ENCODE measurements at regions not wholly inside any gene's neighbourhood (a gene's known extent, or its start where the extent isn't known, plus 50 kb on each side); places are given as distances from the start of the nearest gene placed in this dataset.

DNA sequence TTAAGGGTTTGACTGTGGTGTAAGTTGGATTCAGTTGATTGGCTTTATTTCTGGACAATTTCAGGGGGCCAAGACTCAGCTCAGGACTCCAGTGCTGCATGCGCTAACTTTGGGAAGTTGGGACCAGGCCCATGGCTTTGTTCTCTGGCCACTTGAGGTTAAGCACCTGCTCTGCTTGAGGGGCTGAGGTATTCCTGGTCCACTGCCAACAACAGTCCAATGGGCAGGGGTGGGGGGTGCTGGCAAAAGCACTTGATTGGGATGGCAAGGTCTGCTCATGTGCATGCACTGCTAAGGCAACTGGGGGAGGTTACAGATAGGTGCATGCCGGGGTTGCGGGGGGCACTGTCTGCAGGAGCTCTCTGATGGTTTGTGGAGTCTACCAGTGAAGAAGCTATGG, 52.6 kb upstream of the ASB17 start:
- DNase-seq (ENCODE audit: low spot score) = no peak

- no peak for DNase-seq (ENCODE audit: low spot score)
Observed at GRCh38 chr1:75985827-75986226, 53.6 kb upstream of the ASB17 start.

- DNase-seq (ENCODE audit: low spot score) = no peak
Observed at GRCh38 chr1:75986478-75986877, 54.3 kb upstream of the ASB17 start.

GRCh38 chr1:75989121-75989520, 56.9 kb upstream of the ASB17 start:
- no peak for DNase-seq (ENCODE audit: low spot score)

GRCh38 chr1:75990686-75991085, 58.5 kb upstream of the ASB17 start:
- no peak for DNase-seq (ENCODE audit: low spot score)

DNA sequence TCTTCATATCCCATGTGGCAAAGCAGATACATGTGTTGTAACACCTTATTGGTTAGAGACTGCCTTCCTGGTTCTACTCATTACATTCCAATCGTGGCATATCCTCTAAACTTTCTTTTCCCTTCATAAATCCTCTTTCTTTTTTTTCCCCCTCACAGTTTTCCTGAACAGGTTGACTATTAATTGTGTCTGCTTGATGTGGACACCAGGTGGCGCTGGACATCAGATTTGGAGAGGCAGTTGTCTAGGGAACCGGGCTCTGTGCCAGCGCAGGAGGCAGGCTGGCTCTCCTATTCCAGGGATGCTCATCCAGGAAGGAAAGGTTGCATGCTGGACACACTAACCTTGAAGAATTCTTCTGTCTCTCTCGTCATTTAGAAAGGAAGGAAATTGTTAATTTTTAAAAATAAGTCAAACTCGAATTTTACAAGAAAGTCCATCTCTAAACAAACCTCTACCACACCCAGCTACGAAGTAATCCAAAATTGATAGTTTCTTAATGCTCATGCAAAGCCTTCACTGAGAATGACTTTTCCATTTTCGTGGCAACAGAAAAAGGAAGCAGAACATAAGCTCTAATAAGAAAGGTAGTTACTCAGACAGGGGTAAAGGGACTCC, 59.4 kb upstream of the ASB17 start:
- DNase-seq (ENCODE audit: low spot score) = peak; percentile 55

DNA sequence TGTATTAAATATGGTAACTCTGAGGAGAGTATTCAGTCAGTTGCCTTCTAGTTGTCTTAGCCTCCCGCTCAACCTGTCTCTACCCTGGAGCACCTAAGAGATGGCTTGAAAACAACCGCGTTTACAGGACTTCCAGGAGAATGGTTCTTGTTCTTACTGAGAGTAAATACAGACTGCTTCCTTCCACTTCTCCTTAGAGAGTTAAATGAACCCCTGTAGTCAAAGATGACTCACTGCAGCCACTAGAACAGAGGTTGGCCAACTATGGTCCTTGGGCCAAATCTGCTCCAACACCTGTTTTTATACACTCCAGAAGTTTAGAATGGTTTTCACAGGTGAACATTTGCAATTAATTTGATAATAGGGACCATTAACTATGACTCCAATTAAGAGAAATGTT, 60.1 kb upstream of the ASB17 start:
- DNase-seq (ENCODE audit: low spot score) = no peak

GRCh38 chr1:75993661-75994060, 61.5 kb upstream of the ASB17 start:
- no peak for DNase-seq (ENCODE audit: low spot score)

DNA sequence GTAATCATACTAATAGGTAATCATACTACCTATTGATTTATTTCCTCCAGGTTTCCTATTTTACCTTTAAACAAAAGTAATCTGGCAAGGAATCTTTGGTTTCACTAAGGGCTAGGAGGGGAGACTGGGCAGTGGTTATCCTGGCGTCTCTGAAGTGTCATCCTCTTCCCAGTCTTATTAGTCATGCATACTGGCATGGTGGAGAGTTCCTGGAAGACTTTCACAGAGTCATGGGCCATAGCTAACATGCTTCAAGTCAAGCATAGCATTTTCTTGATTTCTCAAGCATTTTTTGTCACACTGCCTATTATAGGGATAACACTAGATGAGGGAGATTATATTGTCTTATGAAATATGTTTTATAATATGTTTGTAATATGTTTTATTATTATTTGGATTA, 64.0 kb upstream of the ASB17 start:
- DNase-seq (ENCODE audit: low spot score) = no peak

DNA sequence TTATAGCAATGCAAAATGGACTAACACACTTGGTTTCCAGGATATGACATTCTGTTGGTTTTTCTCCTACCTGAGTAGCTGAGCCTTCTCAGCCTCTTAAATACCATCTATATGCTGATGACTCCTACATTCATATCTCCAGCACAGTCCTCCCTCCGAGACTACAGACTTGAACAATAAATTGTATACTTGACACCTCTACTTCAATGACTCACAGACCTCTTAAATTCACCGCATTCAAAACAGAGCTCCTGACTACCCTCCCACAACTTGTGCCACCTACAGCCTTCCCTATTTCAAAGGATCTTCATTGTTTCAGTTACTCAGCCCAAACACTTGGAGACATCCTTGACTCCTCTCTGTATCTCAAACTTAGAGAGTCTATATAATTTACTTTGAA, 66.8 kb upstream of the ASB17 start:
- no peak for DNase-seq (ENCODE audit: low spot score)

DNA sequence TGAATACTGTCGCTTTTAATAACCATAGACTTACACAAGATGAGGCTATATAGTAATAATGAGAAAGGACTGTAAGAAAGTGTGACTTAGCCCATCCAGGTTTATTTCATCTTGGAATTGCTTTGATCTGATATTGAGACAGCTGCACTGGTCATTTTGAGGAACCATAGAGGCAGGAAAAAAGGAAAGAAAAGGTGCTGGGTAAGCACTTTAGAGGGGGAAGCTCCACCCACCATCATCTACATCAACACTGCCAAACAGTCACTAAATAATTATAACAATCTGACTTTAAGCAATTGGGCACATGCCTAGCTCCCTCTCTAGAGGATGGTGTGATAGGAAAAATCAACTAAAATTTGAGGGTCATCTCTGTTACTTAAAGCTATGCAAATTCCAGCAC, 70.6 kb upstream of the ST6GALNAC3 start:
- DNase-seq (ENCODE audit: low spot score) = no peak

- DNase-seq (ENCODE audit: low spot score) = no peak
Observed at GRCh38 chr1:76005765-76006164, 68.8 kb upstream of the ST6GALNAC3 start.

DNA sequence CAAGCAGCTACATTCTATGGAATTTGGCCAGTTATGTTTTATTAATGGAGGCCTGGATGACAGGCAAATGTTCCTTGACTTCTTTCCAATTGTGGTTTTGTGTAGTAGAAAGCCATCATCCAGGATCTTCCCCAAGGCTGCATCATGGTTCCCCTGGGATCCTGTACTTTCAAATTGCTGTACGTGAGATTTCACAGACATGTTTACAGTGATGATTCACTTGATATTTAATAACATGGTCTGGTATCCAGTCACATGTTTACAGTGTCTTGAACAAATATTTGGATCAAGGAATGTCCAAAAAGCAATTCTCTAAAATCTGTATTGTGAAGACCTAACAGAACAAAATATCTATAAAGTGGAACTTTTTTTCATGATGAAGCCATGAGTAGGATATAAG, 68.3 kb upstream of the ST6GALNAC3 start:
- DNase-seq (ENCODE audit: low spot score) = no peak

GRCh38 chr1:76010802-76011201, 63.7 kb upstream of the ST6GALNAC3 start:
- no peak for DNase-seq (ENCODE audit: low spot score)

- DNase-seq (ENCODE audit: low spot score) = no peak
Observed at GRCh38 chr1:76012341-76013205, 62.0 kb upstream of the ST6GALNAC3 start.

DNA sequence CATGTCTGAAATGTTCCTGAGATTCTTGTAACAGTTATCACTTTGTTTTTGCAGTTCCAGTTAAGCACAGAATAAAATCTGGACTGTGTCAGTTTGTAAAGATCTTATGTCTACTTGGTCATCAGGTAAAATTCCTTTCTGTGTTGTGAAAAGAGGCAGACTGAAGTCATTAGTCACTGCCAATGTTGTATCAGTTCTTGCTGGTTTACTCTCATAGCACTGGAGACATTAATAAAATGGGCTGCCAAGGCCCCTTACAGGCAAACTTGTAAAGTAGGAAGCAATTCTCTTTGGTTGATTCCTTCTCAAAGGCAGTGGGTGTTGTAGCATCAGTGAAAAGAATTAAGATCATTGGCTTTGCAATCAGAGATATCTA, 61.4 kb upstream of the ST6GALNAC3 start:
- DNase-seq (ENCODE audit: low spot score) = no peak

GRCh38 chr1:76015478-76016103, 59.0 kb upstream of the ST6GALNAC3 start:
- DNase-seq (ENCODE audit: low spot score) = no peak

DNA sequence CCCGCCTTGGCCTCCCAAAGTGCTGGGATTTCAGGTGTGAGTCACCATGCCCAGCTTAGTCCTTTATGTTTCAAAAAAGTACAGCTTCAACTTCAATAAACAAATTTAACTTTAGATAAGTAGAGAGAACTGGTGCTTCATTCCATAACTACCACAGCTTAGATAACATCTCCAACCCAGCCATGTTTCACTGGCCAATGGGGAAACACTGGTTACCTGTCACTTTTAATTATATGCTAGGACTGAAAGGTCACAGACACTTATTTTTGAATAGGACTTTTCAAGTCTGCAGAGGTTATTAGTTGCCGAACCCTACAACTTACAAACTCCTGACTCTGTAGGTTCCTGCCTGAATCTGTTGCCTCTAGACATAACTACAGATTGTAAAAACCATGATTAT, 56.5 kb upstream of the ST6GALNAC3 start:
- no peak for DNase-seq (ENCODE audit: low spot score)

DNA sequence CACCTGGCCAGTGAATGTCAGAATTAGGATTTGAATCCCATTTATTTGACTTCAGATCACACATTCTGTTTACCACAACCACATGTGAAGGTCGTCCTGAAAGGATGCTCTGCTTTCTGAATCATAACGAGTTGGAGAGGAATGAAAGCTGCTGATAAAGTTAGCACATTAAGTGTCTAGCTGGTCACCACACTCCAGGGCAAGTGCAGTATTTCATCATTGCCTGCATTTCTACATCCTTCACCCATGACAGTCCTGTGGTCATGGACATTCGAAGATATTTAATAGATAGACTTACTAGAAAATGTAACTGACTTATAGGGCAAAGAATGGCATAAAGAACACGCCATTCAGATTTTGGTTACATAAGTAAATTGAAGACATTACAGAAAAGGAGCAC, 52.7 kb upstream of the ST6GALNAC3 start:
- DNase-seq (ENCODE audit: low spot score) = no peak

- DNase-seq (ENCODE audit: low spot score) = peak; percentile 2
Observed at GRCh38 chr1:76023669-76024435, 50.7 kb upstream of the ST6GALNAC3 start.

Measured in CD4-positive, alpha-beta T cell treated with Interleukin-15 for 4 hours (primary cell).